WERI-Rb-1 (cell line): ENCODE measurements at regions not wholly inside any gene's neighbourhood (a gene's known extent, or its start where the extent isn't known, plus 50 kb on each side); places are given as distances from the start of the nearest gene placed in this dataset.

Source experiments
- DNase-seq: peaks from one replicate; pipeline ENCODE4 v3.0.0-alpha.2; 2020
- H3K27ac ChIP-seq: fragments of 250-450 bp; sonication (Bioruptor Pico); 2 replicates; pipeline ENCODE4 v1.5.1; 2020; ENCODE audit warnings: mild to moderate bottlenecking, moderate library complexity
- H3K27me3 ChIP-seq: fragments of 250-450 bp; sonication (Bioruptor Pico); 2 replicates; pipeline ENCODE4 v1.5.1; 2021; ENCODE audit warnings: mild to moderate bottlenecking, low read depth, moderate library complexity; ENCODE audit not compliant: insufficient read depth, severe bottlenecking
- H3K36me3 ChIP-seq: fragments of 250-450 bp; sonication (Bioruptor Pico); 2 replicates; pipeline ENCODE4 v1.5.1; 2020; ENCODE audit warnings: mild to moderate bottlenecking, moderate library complexity
- H3K4me3 ChIP-seq: 2 replicates; pipeline ENCODE4 v1.5.1; 2011; ENCODE audit warnings: low read depth, mild to moderate bottlenecking, control low read depth, low read length
- H3K9me3 ChIP-seq: fragments of 250-450 bp; sonication (Bioruptor Pico); 2 replicates; pipeline ENCODE4 v1.5.1; 2021; ENCODE audit warnings: mild to moderate bottlenecking, moderate library complexity; ENCODE audit not compliant: severe bottlenecking
- TF ChIP-seq, protein P1 (sequence below): IDR thresholded peaks from 2 replicates; pipeline ENCODE4 v1.5.1; 2011; ENCODE audit warnings: low read depth, mild to moderate bottlenecking, control low read depth, inconsistent platforms, low read length

DNA sequence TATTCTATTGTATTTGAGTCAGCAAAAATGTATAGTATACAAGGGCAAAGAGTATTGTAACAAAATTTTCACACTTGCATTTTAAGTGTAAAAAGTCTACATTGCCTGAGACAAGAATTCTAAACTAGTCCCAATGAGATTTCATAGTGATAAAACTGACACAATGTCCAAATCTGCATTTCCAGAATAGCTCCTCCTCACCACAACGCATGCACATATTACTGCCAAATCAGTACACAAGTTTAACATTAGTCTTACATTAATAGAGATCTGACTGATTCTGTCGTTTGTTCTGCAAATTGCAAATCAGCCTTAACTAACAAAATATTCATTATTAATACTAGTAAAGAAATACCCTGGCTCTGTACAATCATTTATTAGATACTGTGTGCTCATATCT lies 222.2 kb upstream of the NEIL3 start:
- no peak overlapping the region for H3K4me3 ChIP-seq
- no peaks in the 10 kb centered on the region for H3K9me3 ChIP-seq
- H3K36me3 ChIP-seq, result no peaks in the 10 kb centered on the region
- DNase-seq, result no peak
- no peak overlapping the region for H3K27ac ChIP-seq
- H3K27me3 ChIP-seq, result no peaks in the 10 kb centered on the region
- TF ChIP-seq, protein P1, sequence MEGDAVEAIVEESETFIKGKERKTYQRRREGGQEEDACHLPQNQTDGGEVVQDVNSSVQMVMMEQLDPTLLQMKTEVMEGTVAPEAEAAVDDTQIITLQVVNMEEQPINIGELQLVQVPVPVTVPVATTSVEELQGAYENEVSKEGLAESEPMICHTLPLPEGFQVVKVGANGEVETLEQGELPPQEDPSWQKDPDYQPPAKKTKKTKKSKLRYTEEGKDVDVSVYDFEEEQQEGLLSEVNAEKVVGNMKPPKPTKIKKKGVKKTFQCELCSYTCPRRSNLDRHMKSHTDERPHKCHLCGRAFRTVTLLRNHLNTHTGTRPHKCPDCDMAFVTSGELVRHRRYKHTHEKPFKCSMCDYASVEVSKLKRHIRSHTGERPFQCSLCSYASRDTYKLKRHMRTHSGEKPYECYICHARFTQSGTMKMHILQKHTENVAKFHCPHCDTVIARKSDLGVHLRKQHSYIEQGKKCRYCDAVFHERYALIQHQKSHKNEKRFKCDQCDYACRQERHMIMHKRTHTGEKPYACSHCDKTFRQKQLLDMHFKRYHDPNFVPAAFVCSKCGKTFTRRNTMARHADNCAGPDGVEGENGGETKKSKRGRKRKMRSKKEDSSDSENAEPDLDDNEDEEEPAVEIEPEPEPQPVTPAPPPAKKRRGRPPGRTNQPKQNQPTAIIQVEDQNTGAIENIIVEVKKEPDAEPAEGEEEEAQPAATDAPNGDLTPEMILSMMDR, result no peak

DNA sequence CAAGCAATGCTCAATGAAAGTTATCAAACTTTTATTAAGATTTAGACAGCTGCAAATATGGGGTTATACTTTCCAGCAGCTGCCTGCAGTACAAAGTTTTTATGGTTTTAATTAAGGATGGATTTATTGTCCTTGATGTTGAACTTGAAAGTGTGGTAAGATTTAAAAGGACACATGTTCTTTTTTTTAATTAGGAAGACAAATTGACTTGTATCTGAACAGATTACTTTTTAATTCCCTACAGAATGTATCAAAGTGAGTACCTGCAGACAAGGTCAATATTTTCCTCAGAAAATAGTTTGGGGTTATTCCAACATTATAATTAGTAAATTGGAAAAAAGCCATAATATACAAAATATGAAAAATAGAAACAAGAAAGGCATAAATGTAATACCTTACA lies 218.2 kb upstream of the NEIL3 start:
- no peaks in the 10 kb centered on the region for H3K9me3 ChIP-seq
- H3K27ac ChIP-seq, result no peak overlapping the region
- H3K27me3 ChIP-seq, result no peaks in the 10 kb centered on the region
- H3K36me3 ChIP-seq, result no peaks in the 10 kb centered on the region
- no peak for DNase-seq
- TF ChIP-seq, protein P1, result no peak
- no peak overlapping the region for H3K4me3 ChIP-seq

- no peak overlapping the region for H3K27ac ChIP-seq
- TF ChIP-seq, protein P1, result no peak
- no peaks in the 10 kb centered on the region for H3K36me3 ChIP-seq
- no peak overlapping the region for H3K4me3 ChIP-seq
- H3K9me3 ChIP-seq, result peaks cover 4% of the 10 kb centered on the region
- no peaks in the 10 kb centered on the region for H3K27me3 ChIP-seq
- DNase-seq, result no peak
Measured at GRCh38 chr4:177092807-177093206, 216.9 kb upstream of the NEIL3 start.

GRCh38 chr4:177093964-177094363 lies 215.7 kb upstream of the NEIL3 start:
- no peak overlapping the region for H3K4me3 ChIP-seq
- no peak overlapping the region for H3K27ac ChIP-seq
- TF ChIP-seq, protein P1, result no peak
- no peak for DNase-seq
- peaks cover 4% of the 10 kb centered on the region for H3K9me3 ChIP-seq
- no peaks in the 10 kb centered on the region for H3K27me3 ChIP-seq
- no peaks in the 10 kb centered on the region for H3K36me3 ChIP-seq

DNA sequence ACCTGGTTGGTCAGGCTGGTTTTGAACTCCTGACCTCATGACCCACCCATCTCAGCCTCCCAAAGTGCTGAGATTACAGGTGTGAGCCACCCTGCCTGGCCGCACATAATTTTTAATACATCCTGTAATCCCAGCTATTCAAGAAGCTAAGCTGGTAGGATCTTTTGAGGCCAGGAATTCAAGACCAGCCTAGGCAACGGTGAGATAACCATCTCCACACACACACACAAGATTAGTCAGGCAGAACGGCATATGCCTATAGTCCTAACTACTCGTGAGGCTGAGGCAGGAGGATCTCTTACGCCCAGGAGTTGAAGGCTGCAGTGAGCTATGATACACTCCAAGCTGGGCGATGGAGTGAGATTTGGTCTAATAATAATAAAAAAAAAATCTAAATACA lies 212.4 kb upstream of the NEIL3 start:
- H3K9me3 ChIP-seq, result peaks cover 4% of the 10 kb centered on the region
- TF ChIP-seq, protein P1, result no peak
- peaks cover 8% of the 10 kb centered on the region for H3K27me3 ChIP-seq
- DNase-seq, result no peak
- H3K36me3 ChIP-seq, result no peaks in the 10 kb centered on the region
- H3K27ac ChIP-seq, result no peak overlapping the region
- no peak overlapping the region for H3K4me3 ChIP-seq

- no peak overlapping the region for H3K4me3 ChIP-seq
- peaks cover 8% of the 10 kb centered on the region for H3K27me3 ChIP-seq
- no peaks in the 10 kb centered on the region for H3K36me3 ChIP-seq
- peaks cover 4% of the 10 kb centered on the region for H3K9me3 ChIP-seq
- no peak for DNase-seq
- TF ChIP-seq, protein P1, result no peak
- no peak overlapping the region for H3K27ac ChIP-seq
Measured at GRCh38 chr4:177099211-177099610, 210.5 kb upstream of the NEIL3 start.
